ENCODE measurements at regions not wholly inside any gene's neighbourhood (a gene's known extent, or its start where the extent isn't known, plus 50 kb on each side); places are given as distances from the start of the nearest gene placed in this dataset.

DNA sequence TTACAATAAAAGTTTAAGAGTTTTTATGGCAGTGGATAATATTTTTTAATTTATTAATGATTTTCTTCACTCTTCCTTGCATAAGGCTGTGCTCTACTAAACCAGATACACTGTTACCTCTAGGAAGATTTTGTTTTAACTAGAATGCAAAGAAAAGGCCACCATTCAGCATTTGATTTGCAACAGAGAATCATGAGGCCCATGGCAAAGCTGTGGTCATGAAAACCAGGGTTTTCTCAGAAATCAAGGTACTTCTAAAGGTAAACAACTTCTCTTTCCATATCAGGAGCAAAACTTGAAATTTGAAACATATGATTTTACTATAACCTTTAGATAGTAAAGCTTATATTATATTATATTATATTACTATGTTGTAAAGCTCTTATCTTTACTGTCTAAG, 94.4 kb downstream of the FAM76B start:
- no peak for TF ChIP-seq POLR2A (IDR thresholded peaks at IDR 0.05)
- TF ChIP-seq CTCF (IDR thresholded peaks at IDR 0.05) = no peak

All from esophagus squamous epithelium (tissue), 4 donors.